Osteoblast (primary cell): ENCODE measurements at regions not wholly inside any gene's neighbourhood (a gene's known extent, or its start where the extent isn't known, plus 50 kb on each side); places are given as distances from the start of the nearest gene placed in this dataset.
"Not testable (repeated sequence)": the region's sequence is repeated elsewhere in the genome, so short reads cannot be mapped to it uniquely, and the experiment has no call there.

ENCODE experiments used
- DNase-seq: peaks from one replicate; pipeline ENCODE4 v3.0.0; 2011; ENCODE audit warnings: low spot score, mixed read lengths; ENCODE audit not compliant: insufficient read length; ENCODE audit errors: missing footprints
- H2AFZ ChIP-seq: 2 replicates; pipeline ENCODE4 v1.6.0; 2011; ENCODE audit warnings: mild to moderate bottlenecking, low read length
- H3K27ac ChIP-seq: 2 replicates; pipeline ENCODE4 v1.5.1; 2011; ENCODE audit warnings: mild to moderate bottlenecking, low read depth, low read length, moderate library complexity
- H3K27me3 ChIP-seq: 2 replicates; pipeline ENCODE4 v1.6.0; 2012; ENCODE audit warnings: mild to moderate bottlenecking, control low read depth, inconsistent platforms, low read length, moderate library complexity; ENCODE audit not compliant: insufficient read depth
- H3K36me3 ChIP-seq: 2 replicates; pipeline ENCODE4 v1.5.1; 2011; ENCODE audit warnings: mild to moderate bottlenecking, low read length, control low read depth, moderate library complexity; ENCODE audit not compliant: insufficient read depth
- H3K4me1 ChIP-seq: 2 replicates; pipeline ENCODE4 v1.5.1; 2011; ENCODE audit warnings: mild to moderate bottlenecking, low read length, control low read depth, moderate library complexity; ENCODE audit not compliant: insufficient read depth
- H3K4me2 ChIP-seq: 2 replicates; pipeline ENCODE4 v1.6.0; 2011; ENCODE audit warnings: mild to moderate bottlenecking, low read length; ENCODE audit not compliant: insufficient read depth
- H3K4me3 ChIP-seq: fragments of 200-600 bp; sonication (generic); 3 replicates; pipeline ENCODE4 v1.5.1; 2012; ENCODE audit warnings: mild to moderate bottlenecking, low read length, inconsistent platforms; ENCODE audit not compliant: insufficient read depth
- H3K79me2 ChIP-seq: 2 replicates; pipeline ENCODE4 v1.6.0; 2012; ENCODE audit warnings: mild to moderate bottlenecking, low read length, control low read depth, inconsistent platforms; ENCODE audit not compliant: insufficient read depth
- H3K9me3 ChIP-seq: 2 replicates; pipeline ENCODE4 v1.5.1; 2011; ENCODE audit warnings: low read depth, low read length, control low read depth
- H4K20me1 ChIP-seq: 2 replicates; pipeline ENCODE4 v1.6.0; 2012; ENCODE audit warnings: mild to moderate bottlenecking, low read length, control low read depth; ENCODE audit not compliant: insufficient read depth
- CTCF ChIP-seq: IDR thresholded peaks from 2 replicates; pipeline ENCODE4 v1.5.1; 2011; ENCODE audit warnings: mild to moderate bottlenecking, low read depth, low read length, moderate library complexity; ENCODE audit errors: extremely low read depth

GRCh38 chr6:120272038-120272437 is 922.5 kb upstream of the MAN1A1 start:
- Histone ChIP-seq H2AFZ (no peak overlapping the region), H3K9me3 (no peaks in the 10 kb centered on the region), H3K27me3 (no peaks in the 10 kb centered on the region), H3K4me2 (no peak overlapping the region), H3K79me2 (no peaks in the 10 kb centered on the region), H3K4me3 (no peak overlapping the region), H3K27ac (no peak overlapping the region), H3K4me1 (no peaks in the 10 kb centered on the region), H3K36me3 (no peaks in the 10 kb centered on the region), H4K20me1 (no peaks in the 10 kb centered on the region)
- DNase-seq, result no peak
- TF ChIP-seq CTCF, result no peak

- H3K36me3 ChIP-seq, DNase-seq, H3K27ac ChIP-seq, H4K20me1 ChIP-seq, H3K9me3 ChIP-seq, H3K4me2 ChIP-seq, H3K27me3 ChIP-seq, H3K79me2 ChIP-seq, H2AFZ ChIP-seq, H3K4me3 ChIP-seq, H3K4me1 ChIP-seq: not testable (repeated sequence)
Observed at GRCh38 chr6:120268256-120268655, 918.7 kb upstream of the MAN1A1 start.

- no peaks in the 10 kb centered on the region for H3K27me3 ChIP-seq
- H3K4me3 ChIP-seq, result no peak overlapping the region
- no peak for TF ChIP-seq CTCF
- H4K20me1 ChIP-seq, result no peaks in the 10 kb centered on the region
- H2AFZ ChIP-seq, result no peak overlapping the region
- H3K27ac ChIP-seq, result no peak overlapping the region
- H3K4me1 ChIP-seq, result no peaks in the 10 kb centered on the region
- no peaks in the 10 kb centered on the region for H3K36me3 ChIP-seq
- no peak overlapping the region for H3K4me2 ChIP-seq
- H3K9me3 ChIP-seq, result no peaks in the 10 kb centered on the region
- H3K79me2 ChIP-seq, result no peaks in the 10 kb centered on the region
- no peak for DNase-seq
Observed at GRCh38 chr6:120262354-120262753, 912.8 kb upstream of the MAN1A1 start.

GRCh38 chr6:120260636-120261035 is 911.1 kb upstream of the MAN1A1 start:
- Histone ChIP-seq H3K79me2 (no peaks in the 10 kb centered on the region), H3K27ac (no peak overlapping the region), H3K27me3 (no peaks in the 10 kb centered on the region), H3K4me2 (no peak overlapping the region), H3K4me3 (no peak overlapping the region), H4K20me1 (no peaks in the 10 kb centered on the region), H3K9me3 (no peaks in the 10 kb centered on the region), H2AFZ (no peak overlapping the region), H3K4me1 (no peaks in the 10 kb centered on the region), H3K36me3 (no peaks in the 10 kb centered on the region)
- DNase-seq, result no peak
- no peak for TF ChIP-seq CTCF

GRCh38 chr6:120254651-120255050 is 905.1 kb upstream of the MAN1A1 start:
- Histone ChIP-seq H3K9me3 (peaks cover 2% of the 10 kb centered on the region), H3K4me2 (no peak overlapping the region), H3K36me3 (no peaks in the 10 kb centered on the region), H3K27me3 (no peaks in the 10 kb centered on the region), H3K27ac (no peak overlapping the region), H3K79me2 (no peaks in the 10 kb centered on the region), H3K4me1 (no peaks in the 10 kb centered on the region), H4K20me1 (no peaks in the 10 kb centered on the region), H3K4me3 (no peak overlapping the region), H2AFZ (no peak overlapping the region)
- no peak for TF ChIP-seq CTCF
- no peak for DNase-seq
